Ascending aorta (tissue), 2 donors: ENCODE measurements at regions not wholly inside any gene's neighbourhood (a gene's known extent, or its start where the extent isn't known, plus 50 kb on each side); places are given as distances from the start of the nearest gene placed in this dataset.

Experiments used
- DNase-seq, 2 donors: peaks; one replicate each; pipeline ENCODE4 v3.0.0-alpha.2; 2019; ENCODE audit warnings: low spot score in 2 of 2
- H3K27ac ChIP-seq, 2 donors: fragments of 200-600 bp; sonication (generic); one replicate each; pipeline ENCODE4 v1.5.1; 2016 to 2017; ENCODE audit warnings: mild to moderate bottlenecking in 1 of 2
- H3K27me3 ChIP-seq: fragments of 200-600 bp; sonication (generic); one replicate; pipeline ENCODE4 v1.5.1; 2017
- H3K36me3 ChIP-seq, 2 donors: fragments of 200-600 bp; sonication (generic); one replicate each; pipeline ENCODE4 v1.5.1; 2016
- H3K4me1 ChIP-seq, 2 donors: fragments of 200-600 bp; sonication (generic); one replicate each; pipeline ENCODE4 v1.5.1; 2016 to 2017; ENCODE audit warnings: mild to moderate bottlenecking in 1 of 2
- H3K4me3 ChIP-seq, 2 donors: fragments of 200-600 bp; sonication (generic); one replicate each; pipeline ENCODE4 v1.5.1; 2016 to 2017; ENCODE audit warnings: mild to moderate bottlenecking in 1 of 2
- H3K9me3 ChIP-seq, 2 donors: fragments of 200-600 bp; sonication (generic); one replicate each; pipeline ENCODE4 v1.5.1; 2016
- CTCF ChIP-seq, 3 experiments: fragments of 200-600 bp in 2 of 3; fragments of 450-650 bp in 1 of 3; sonication (generic) in 2 of 3; IDR thresholded peaks; one replicate each; pipeline ENCODE4 v1.5.1; 2016 to 2019; ENCODE audit warnings: antibody characterized with exemption in 3 of 3, mild to moderate bottlenecking in 1 of 3, moderate library complexity in 1 of 3
- intact Hi-C: fragments of 100-400 bp; cut with DNase I; formaldehyde crosslinking; loops from one replicate; pipeline ENCODE4 v1.15.1; 2023

- Histone ChIP-seq H3K4me3 (no peak overlapping the region), H3K4me1 (no peaks in the 10 kb centered on the region), H3K27ac (no peak overlapping the region), H3K9me3 (no peaks in the 10 kb centered on the region), H3K36me3 (no peaks in the 10 kb centered on the region), H3K27me3 (no peaks in the 10 kb centered on the region)
- intact Hi-C loops = no loop called here
- DNase-seq = peak in 1 of 2 donors; percentile 58
- TF ChIP-seq CTCF (IDR thresholded peaks at IDR 0.05) = no peak
These were observed 118.6 kb upstream of the RTL1 start for GRCh38 chr14:101022121-101022520.

- peak in 1 of 2 donors; percentile 55 for DNase-seq
- intact Hi-C loops = no loop called here
These were observed 119.5 kb upstream of the RTL1 start for GRCh38 chr14:101022916-101023435.

GRCh38 chr14:101024686-101025085, 121.2 kb upstream of the RTL1 start:
- H3K27ac ChIP-seq = no peak overlapping the region
- no peaks in the 10 kb centered on the region for H3K36me3 ChIP-seq
- no peaks in the 10 kb centered on the region for H3K4me1 ChIP-seq
- no peaks in the 10 kb centered on the region for H3K9me3 ChIP-seq
- peak in 1 of 2 donors; percentile 25 for DNase-seq
- intact Hi-C loops = no loop called here
- TF ChIP-seq CTCF (IDR thresholded peaks at IDR 0.05) = no peak
- no peak overlapping the region for H3K4me3 ChIP-seq
- H3K27me3 ChIP-seq = no peaks in the 10 kb centered on the region

More at GRCh38 chr14:101022916-101023435, 119.5 kb upstream of the RTL1 start:
- no peaks in the 10 kb centered on the region for H3K4me1 ChIP-seq
- no peak overlapping the region for H3K27ac ChIP-seq
- TF ChIP-seq CTCF (IDR thresholded peaks at IDR 0.05) = no peak
- no peaks in the 10 kb centered on the region for H3K36me3 ChIP-seq
- H3K27me3 ChIP-seq = no peaks in the 10 kb centered on the region
- H3K9me3 ChIP-seq = no peaks in the 10 kb centered on the region
- H3K4me3 ChIP-seq = no peak overlapping the region

GRCh38 chr14:101025131-101025530, 121.6 kb upstream of the RTL1 start:
- H3K36me3 ChIP-seq = no peaks in the 10 kb centered on the region
- no peaks in the 10 kb centered on the region for H3K9me3 ChIP-seq
- no peak overlapping the region for H3K27ac ChIP-seq
- H3K4me3 ChIP-seq = no peak overlapping the region
- H3K27me3 ChIP-seq = no peaks in the 10 kb centered on the region
- no peaks in the 10 kb centered on the region for H3K4me1 ChIP-seq
- intact Hi-C loops = no loop called here
- TF ChIP-seq CTCF (IDR thresholded peaks at IDR 0.05) = no peak
- peak in 1 of 2 donors; percentile 50 for DNase-seq

GRCh38 chr14:101025696-101026095, 122.2 kb upstream of the RTL1 start:
- DNase-seq = peak in 1 of 2 donors; percentile 56

More at GRCh38 chr14:101025696-101026095, 122.2 kb upstream of the RTL1 start:
- Histone ChIP-seq H3K27me3 (no peaks in the 10 kb centered on the region), H3K4me1 (no peaks in the 10 kb centered on the region), H3K27ac (no peak overlapping the region), H3K4me3 (no peak overlapping the region), H3K36me3 (no peaks in the 10 kb centered on the region), H3K9me3 (no peaks in the 10 kb centered on the region)
- no peak for TF ChIP-seq CTCF (IDR thresholded peaks at IDR 0.05)
- intact Hi-C loops = no loop called here
